B cell (primary cell): ENCODE measurements at regions not wholly inside any gene's neighbourhood (a gene's known extent, or its start where the extent isn't known, plus 50 kb on each side); places are given as distances from the start of the nearest gene placed in this dataset.

Experiments used
- ATAC-seq: fragments of 200-7000 bp; cut with Tn5 transposase; one replicate; pipeline ENCODE4 v1.10.0; 2021; ENCODE audit warnings: low read depth, mild to moderate bottlenecking, moderate number of reproducible peaks, moderate library complexity
- CTCF ChIA-PET: fragments of 350-600 bp; sonication (Branson Sonifier 250); formaldehyde crosslinking; loops from one replicate; lab custom pipeline; 2021; ENCODE audit warnings: antibody characterized with exemption, inconsistent platforms; lab: Charles Lee
- POLR2A ChIA-PET: fragments of 350-600 bp; sonication (Branson Sonifier 250); formaldehyde crosslinking; loops from one replicate; lab custom pipeline; 2021; ENCODE audit warnings: antibody characterized with exemption; lab: Charles Lee
- DNase-seq: peaks from one replicate; pipeline ENCODE4 v3.0.0; 2013
- H2AFZ ChIP-seq: 2 replicates; pipeline ENCODE4 v1.6.1; 2012; ENCODE audit warnings: mild to moderate bottlenecking, low read depth, low read length; ENCODE audit not compliant: insufficient read depth, poor library complexity, severe bottlenecking
- H3K27ac ChIP-seq, 2 donors: 1 replicate in 1 of 2; 2 replicates in 1 of 2; pipeline ENCODE4 v1.5.1; 2012 to 2013; ENCODE audit warnings: low read length in 2 of 2, mild to moderate bottlenecking in 2 of 2, moderate library complexity in 1 of 2
- H3K27me3 ChIP-seq, 4 experiments: fragments of 200-600 bp in 1 of 4; sonication (generic) in 1 of 4; replicated peaks in 1 of 4; 1 replicate in 2 of 4; 2 replicates in 2 of 4; pipeline versions ENCODE4 v1.6.1 to v1.7.0; 2013 to 2016; ENCODE audit warnings: low read length in 3 of 4, mild to moderate bottlenecking in 2 of 4, mixed read lengths in 1 of 4, moderate library complexity in 1 of 4; ENCODE audit not compliant: insufficient read depth in 4 of 4, control insufficient read depth in 3 of 4; ENCODE audit errors: control extremely low read depth in 1 of 4
- H3K36me3 ChIP-seq, 2 experiments: replicated peaks in 1 of 2; 1 replicate in 1 of 2; 2 replicates in 1 of 2; pipeline versions ENCODE4 v1.6.1 to v1.7.1; 2013; ENCODE audit warnings: low read length in 1 of 2; ENCODE audit not compliant: insufficient read depth in 2 of 2, control insufficient read depth in 1 of 2; ENCODE audit errors: control extremely low read depth in 1 of 2, extremely low read depth in 1 of 2
- H3K4me1 ChIP-seq, 2 donors: fragments of 200-600 bp in 1 of 2; sonication (generic) in 1 of 2; 1 replicate in 1 of 2; 2 replicates in 1 of 2; pipeline versions ENCODE4 v1.5.1 to v1.6.1; 2013 to 2017; ENCODE audit warnings: low read length in 2 of 2; ENCODE audit not compliant: control insufficient read depth in 2 of 2, insufficient read depth in 2 of 2
- H3K4me2 ChIP-seq: replicated peaks from 2 replicates; pipeline ENCODE3; 2012; ENCODE audit warnings: mild to moderate bottlenecking, low read depth, low read length; ENCODE audit not compliant: poor library complexity, severe bottlenecking
- H3K4me3 ChIP-seq, 5 experiments: fragments of 200-600 bp in 1 of 5; sonication (generic) in 1 of 5; 1 replicate in 3 of 5; 2 replicates in 2 of 5; pipeline versions ENCODE4 v1.5.1 to v1.7.0; 2011 to 2016; ENCODE audit warnings: low read length in 4 of 5, mild to moderate bottlenecking in 4 of 5, low read depth in 2 of 5, control low read depth in 1 of 5, moderate library complexity in 1 of 5; ENCODE audit not compliant: insufficient read depth in 1 of 5; ENCODE audit errors: control extremely low read depth in 1 of 5, extremely low read depth in 1 of 5
- H3K79me2 ChIP-seq: fragments of 200-600 bp; sonication (generic); one replicate; pipeline ENCODE4 v1.6.0; 2016; ENCODE audit warnings: low read length; ENCODE audit not compliant: control insufficient read depth, insufficient read depth
- H3K9ac ChIP-seq: fragments of 200-600 bp; sonication (generic); 2 replicates; pipeline ENCODE4 v1.6.1; 2017; ENCODE audit warnings: mild to moderate bottlenecking, low read length, moderate library complexity
- H3K9me3 ChIP-seq, 3 donors: one replicate each; pipeline versions ENCODE4 v1.6.1 to v1.7.1; 2013; ENCODE audit warnings: low read length in 2 of 3; ENCODE audit not compliant: control insufficient read depth in 2 of 3, insufficient read depth in 1 of 3; ENCODE audit errors: control extremely low read depth in 1 of 3
- H4K20me1 ChIP-seq: 2 replicates; pipeline ENCODE4 v1.6.0; 2012; ENCODE audit warnings: mild to moderate bottlenecking, low read length; ENCODE audit not compliant: insufficient read depth, control insufficient read depth, poor library complexity, severe bottlenecking
- H3K27ac Mint-ChIP-seq: one replicate; pipeline ENCODE4 v1.8.0; 2021; ENCODE audit warnings: mixed read lengths
- H3K27me3 Mint-ChIP-seq: one replicate; pipeline ENCODE4 v1.8.0; 2021; ENCODE audit warnings: mixed read lengths
- H3K4me1 Mint-ChIP-seq: one replicate; pipeline ENCODE4 v1.8.0; 2021; ENCODE audit warnings: mixed read lengths
- H3K4me3 Mint-ChIP-seq: one replicate; pipeline ENCODE4 v1.8.0; 2021; ENCODE audit warnings: mixed read lengths
- H3K9me3 Mint-ChIP-seq: one replicate; pipeline ENCODE4 v1.8.0; 2022; ENCODE audit warnings: mixed read lengths; ENCODE audit not compliant: insufficient read depth
- EZH2 ChIP-seq: IDR thresholded peaks from 2 replicates; pipeline ENCODE4 v1.6.1; 2012; ENCODE audit warnings: borderline replicate concordance, low read depth, mild to moderate bottlenecking, moderate library complexity, low read length; ENCODE audit not compliant: insufficient read depth, poor library complexity, severe bottlenecking
- WGBS: methylation state at CpG from one replicate; pipeline ENCODE4 v1.1.5; 2013; ENCODE audit warnings: missing lambda C conversion rate; ENCODE audit not compliant: insufficient coverage; 5-methylcytosine and 5-hydroxymethylcytosine counted together
- intact Hi-C: fragments of 100-400 bp; cut with micrococcal nuclease; formaldehyde crosslinking; loops from one replicate; pipeline ENCODE4 v1.10.0; 2022
- TF ChIP-seq, protein P1 (sequence below): fragments of 200-600 bp; IDR thresholded peaks from one replicate; pipeline ENCODE4 v1.8.0; 2022; ENCODE audit warnings: antibody characterized with exemption, mild to moderate bottlenecking

DNA sequence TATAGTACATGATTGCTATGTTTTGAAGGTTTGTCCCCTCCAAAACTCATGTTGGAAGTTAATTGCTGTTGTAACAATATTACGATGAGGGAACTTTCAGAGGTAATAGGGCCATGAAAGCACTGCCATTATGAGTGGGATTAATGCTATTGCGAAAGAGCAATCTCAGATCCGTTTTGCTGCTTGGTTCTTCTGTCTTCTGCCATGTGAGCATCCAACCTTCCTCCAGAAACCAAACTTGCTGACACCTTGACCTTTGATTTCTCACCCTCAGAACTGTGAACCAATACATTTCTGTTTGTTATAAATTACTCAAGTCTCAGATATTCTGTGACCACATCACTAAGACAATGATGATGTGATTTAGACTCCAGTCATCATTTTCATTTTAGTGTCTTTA is 2590.9 kb downstream of the PCDH9 start:
- Histone ChIP-seq H3K27me3 (no peaks in the 10 kb centered on the region), H3K4me1 (no peaks in the 10 kb centered on the region), H3K9ac (no peak overlapping the region), H3K27ac (no peak overlapping the region), H3K9me3 (peaks cover 0 to 1% (median 0%) of the 10 kb centered on the region in 3 donors), H3K4me2 (no peak overlapping the region), H4K20me1 (no peaks in the 10 kb centered on the region), H3K79me2 (no peaks in the 10 kb centered on the region), H3K4me3 (no peak overlapping the region), H2AFZ (no peak overlapping the region), H3K36me3 (no peaks in the 10 kb centered on the region)
- ChIA-PET CTCF (no interaction called here), POLR2A (no interaction called here)
- intact Hi-C loops: no loop called here
- Mint-ChIP-seq H3K4me1 (no peaks in the 10 kb centered on the region), H3K27ac (no peak overlapping the region), H3K27me3 (no peaks in the 10 kb centered on the region), H3K4me3 (no peak overlapping the region), H3K9me3 (no peaks in the 10 kb centered on the region)
- DNase-seq (no peak), ATAC-seq (no peak)
- WGBS: 80% methylated on average over 2 of the region's 3 CpGs
- no peak for TF ChIP-seq EZH2

DNA sequence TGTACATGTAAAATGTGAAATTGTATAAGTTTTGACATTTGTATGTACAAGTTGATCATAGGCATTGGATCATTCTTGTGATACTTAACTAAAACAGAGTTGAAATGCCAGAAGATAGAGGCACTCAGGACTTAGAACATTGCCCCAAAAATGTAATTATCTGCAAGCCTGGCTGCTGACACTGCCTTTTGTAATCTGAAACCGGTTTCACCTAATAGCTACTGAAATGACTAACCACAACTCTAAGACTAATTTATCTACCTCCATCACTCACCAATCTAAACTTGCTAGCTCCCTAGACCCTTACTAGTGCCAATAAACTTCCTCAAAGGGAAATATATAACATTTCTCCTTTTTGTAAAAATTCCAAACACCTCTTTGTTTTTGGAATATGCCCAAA is 2596.2 kb downstream of the PCDH9 start:
- Histone ChIP-seq H3K9ac (no peak overlapping the region), H4K20me1 (no peaks in the 10 kb centered on the region), H3K4me3 (no peak overlapping the region), H3K27me3 (no peaks in the 10 kb centered on the region), H3K79me2 (no peaks in the 10 kb centered on the region), H3K9me3 (peaks cover 0 to 1% (median 0%) of the 10 kb centered on the region in 3 donors), H3K36me3 (no peaks in the 10 kb centered on the region), H2AFZ (no peak overlapping the region), H3K4me2 (no peak overlapping the region), H3K4me1 (no peaks in the 10 kb centered on the region), H3K27ac (no peak overlapping the region)
- TF ChIP-seq, protein P1, sequence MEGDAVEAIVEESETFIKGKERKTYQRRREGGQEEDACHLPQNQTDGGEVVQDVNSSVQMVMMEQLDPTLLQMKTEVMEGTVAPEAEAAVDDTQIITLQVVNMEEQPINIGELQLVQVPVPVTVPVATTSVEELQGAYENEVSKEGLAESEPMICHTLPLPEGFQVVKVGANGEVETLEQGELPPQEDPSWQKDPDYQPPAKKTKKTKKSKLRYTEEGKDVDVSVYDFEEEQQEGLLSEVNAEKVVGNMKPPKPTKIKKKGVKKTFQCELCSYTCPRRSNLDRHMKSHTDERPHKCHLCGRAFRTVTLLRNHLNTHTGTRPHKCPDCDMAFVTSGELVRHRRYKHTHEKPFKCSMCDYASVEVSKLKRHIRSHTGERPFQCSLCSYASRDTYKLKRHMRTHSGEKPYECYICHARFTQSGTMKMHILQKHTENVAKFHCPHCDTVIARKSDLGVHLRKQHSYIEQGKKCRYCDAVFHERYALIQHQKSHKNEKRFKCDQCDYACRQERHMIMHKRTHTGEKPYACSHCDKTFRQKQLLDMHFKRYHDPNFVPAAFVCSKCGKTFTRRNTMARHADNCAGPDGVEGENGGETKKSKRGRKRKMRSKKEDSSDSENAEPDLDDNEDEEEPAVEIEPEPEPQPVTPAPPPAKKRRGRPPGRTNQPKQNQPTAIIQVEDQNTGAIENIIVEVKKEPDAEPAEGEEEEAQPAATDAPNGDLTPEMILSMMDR: no peak
- no peak for DNase-seq
- WGBS: 70% methylated on average over 1 of the region's 1 CpG
- H3K4me1 Mint-ChIP-seq: no peaks in the 10 kb centered on the region
- ChIA-PET CTCF (interaction anchor here (0.6 kb wide), 1 partner anchor 42 kb away, joined by 4 read pairs; no protein-coding TSS in a partner anchor), POLR2A (no interaction called here)
- H3K27ac Mint-ChIP-seq: no peak overlapping the region
- no peak for ATAC-seq
- H3K27me3 Mint-ChIP-seq: no peaks in the 10 kb centered on the region
- H3K4me3 Mint-ChIP-seq: no peak overlapping the region
- intact Hi-C loops: no loop called here
- H3K9me3 Mint-ChIP-seq: peaks cover 4% of the 10 kb centered on the region
